ENCODE measurements at regions not wholly inside any gene's neighbourhood (a gene's known extent, or its start where the extent isn't known, plus 50 kb on each side); places are given as distances from the start of the nearest gene placed in this dataset.

DNA sequence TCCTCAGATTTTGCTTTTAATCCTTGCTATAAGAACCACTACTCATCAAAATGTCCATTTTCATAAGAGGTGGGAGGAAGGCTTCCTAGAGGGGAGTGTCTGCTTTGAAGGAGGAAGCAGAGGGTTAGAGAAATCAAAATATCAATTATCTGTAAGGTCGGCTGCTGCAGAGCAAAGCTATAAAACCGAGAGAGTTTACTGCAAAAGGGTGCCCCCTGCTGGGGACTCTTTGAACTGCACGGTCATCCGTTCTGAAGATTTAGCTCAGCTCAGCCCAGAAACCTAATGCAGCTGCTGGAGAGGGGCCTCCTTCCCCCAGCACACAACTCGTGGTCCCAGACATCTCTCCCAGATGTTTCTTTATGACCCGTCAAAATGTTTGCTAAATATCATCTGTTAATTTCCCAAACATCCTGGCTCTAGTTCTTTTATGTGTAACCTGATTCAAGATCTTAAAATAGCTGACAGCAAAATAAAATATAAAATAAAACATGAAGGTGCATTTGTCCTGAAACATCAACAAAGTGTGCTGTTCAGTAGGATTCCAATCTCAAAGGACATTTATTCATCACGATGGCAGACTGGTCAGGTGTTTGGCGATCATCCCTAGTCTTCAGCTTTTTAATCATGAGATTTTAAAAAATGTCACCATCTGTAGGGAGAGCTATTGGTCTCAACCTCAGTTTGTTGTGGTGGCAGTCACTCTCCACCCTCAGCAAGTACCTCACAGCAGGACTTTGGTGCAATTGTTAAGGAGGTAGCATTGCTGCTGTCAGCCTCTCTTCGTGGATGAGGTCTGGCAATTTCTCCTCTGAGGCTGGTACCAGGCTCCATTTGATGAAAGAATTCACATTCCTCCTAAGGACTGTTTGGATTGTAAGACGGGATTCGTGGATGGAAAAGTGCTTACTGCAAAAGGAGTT is 185.9 kb downstream of the MTX2 start:
- TF ChIP-seq ZNF384 (IDR thresholded peaks at IDR 0.05) (no peak), ELF4 (IDR thresholded peaks at IDR 0.05) (no peak), FOXA1 (IDR thresholded peaks at IDR 0.05) (no peak), BHLHE40 (IDR thresholded peaks at IDR 0.05; ENCODE audit: borderline replicate concordance) (no peak), CTBP1 (IDR thresholded peaks at IDR 0.05; ENCODE audit: borderline replicate concordance) (no peak), FOXM1 (IDR thresholded peaks at IDR 0.05; ENCODE audit: borderline replicate concordance) (no peak), NFRKB (IDR thresholded peaks at IDR 0.05) (no peak)

All from HEK293T (cell line).